ENCODE measurements at regions not wholly inside any gene's neighbourhood (a gene's known extent, or its start where the extent isn't known, plus 50 kb on each side); places are given as distances from the start of the nearest gene placed in this dataset.
A peak's percentile ranks its signal among the peaks of the same experiment; 100 is the strongest.
"Not testable (repeated sequence)": the region's sequence is repeated elsewhere in the genome, so short reads cannot be mapped to it uniquely, and the experiment has no call there.

DNA sequence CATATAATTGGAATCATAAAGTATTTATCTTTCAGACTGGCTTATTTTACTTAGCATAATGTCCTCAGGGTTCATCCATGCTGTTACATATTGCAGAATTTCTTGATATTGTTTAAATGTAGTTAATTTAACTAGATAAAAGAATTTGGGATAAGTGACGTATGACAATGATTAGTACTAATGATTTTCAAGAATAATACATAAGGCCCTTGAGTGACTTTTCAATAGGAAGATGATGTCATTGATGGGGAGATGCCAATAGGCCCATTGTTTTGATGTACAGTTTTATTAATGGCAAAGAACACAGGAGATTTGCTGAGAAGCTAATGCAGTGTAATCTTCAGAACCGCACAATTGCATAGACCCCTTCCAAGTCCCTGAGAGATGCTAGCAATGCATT lies 537.4 kb upstream of the PHF14 start:
- no peak for DNase-seq (ENCODE audit: low read depth, low spot score)
- in situ Hi-C loops (cut with HindIII; ENCODE audit: low pct_unique_long_range_greater_than_20kb, low sequenced_read_pairs) = no loop called here

- in situ Hi-C loops (cut with HindIII; ENCODE audit: low pct_unique_long_range_greater_than_20kb, low sequenced_read_pairs) = no loop called here
- no peak for DNase-seq (ENCODE audit: low read depth, low spot score)
Measured at GRCh38 chr7:10439027-10439426, 534.6 kb upstream of the PHF14 start.

DNA sequence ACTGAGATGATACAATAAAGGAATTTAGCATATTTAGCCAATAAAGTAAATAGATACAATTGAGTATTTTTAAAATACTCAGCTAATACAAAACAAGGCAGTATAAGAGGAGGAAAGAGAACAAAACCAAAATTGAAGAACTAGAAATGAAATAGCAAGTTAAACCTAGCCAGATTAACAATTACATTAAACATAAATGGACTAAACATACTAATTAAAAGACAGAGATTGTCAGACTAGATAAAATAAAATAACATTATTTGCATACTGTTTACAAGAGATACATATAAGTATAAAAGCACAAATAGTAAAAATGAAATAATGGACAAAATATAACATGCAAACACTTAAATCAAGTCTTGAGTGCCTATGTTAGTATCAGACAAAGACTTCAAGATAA lies 517.7 kb upstream of the PHF14 start:
- in situ Hi-C loops (cut with HindIII; ENCODE audit: low pct_unique_long_range_greater_than_20kb, low sequenced_read_pairs) = no loop called here
- no peak for DNase-seq (ENCODE audit: low read depth, low spot score)

GRCh38 chr7:10460474-10460873 lies 513.2 kb upstream of the PHF14 start:
- in situ Hi-C loops (cut with HindIII; ENCODE audit: low pct_unique_long_range_greater_than_20kb, low sequenced_read_pairs) = no loop called here
- DNase-seq (ENCODE audit: low read depth, low spot score) = no peak

DNA sequence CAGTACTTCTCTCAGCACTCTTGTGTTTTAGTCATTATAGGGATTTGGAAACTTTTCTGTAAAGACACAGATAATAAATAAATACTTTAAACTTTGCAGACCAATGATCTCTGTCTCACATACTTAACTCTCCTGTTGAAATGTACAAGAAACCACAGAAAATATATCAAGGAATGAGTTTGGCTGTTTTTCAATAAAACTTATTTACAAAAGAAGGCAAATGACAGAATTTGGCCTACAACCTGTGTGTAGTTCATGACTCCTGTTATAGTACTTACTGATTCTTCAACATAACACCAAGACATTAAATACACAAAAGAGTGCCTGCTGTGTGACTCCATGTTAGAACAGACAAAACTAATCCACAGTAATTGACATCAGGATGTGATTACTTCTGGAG lies 510.0 kb upstream of the PHF14 start:
- in situ Hi-C loops (cut with HindIII; ENCODE audit: low pct_unique_long_range_greater_than_20kb, low sequenced_read_pairs) = no loop called here
- DNase-seq (ENCODE audit: low read depth, low spot score) = no peak

DNA sequence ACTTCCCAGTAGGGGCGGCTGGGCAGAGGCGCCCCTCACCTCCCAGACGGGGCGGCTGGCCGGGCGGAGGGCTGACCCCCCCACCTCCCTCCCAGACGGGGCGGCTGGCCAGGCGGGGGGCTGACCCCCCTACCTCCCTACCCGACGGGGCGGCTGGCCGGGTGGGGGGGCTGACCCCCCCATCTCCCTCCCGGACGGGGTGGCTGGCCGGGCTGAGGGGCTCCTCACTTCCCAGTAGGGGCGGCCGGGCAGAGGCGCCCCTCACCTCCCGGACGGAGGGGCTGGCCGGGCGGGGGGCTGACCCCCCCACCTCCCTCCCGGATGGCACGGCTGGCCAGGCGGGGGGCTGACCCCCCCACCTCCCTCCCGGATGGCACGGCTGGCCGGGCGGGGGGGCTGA lies 508.1 kb upstream of the PHF14 start:
- in situ Hi-C loops (cut with HindIII; ENCODE audit: low pct_unique_long_range_greater_than_20kb, low sequenced_read_pairs) = not testable (repeated sequence)

GRCh38 chr7:10468908-10469307 lies 504.8 kb upstream of the PHF14 start:
- DNase-seq (ENCODE audit: low read depth, low spot score) = no peak
- in situ Hi-C loops (cut with HindIII; ENCODE audit: low pct_unique_long_range_greater_than_20kb, low sequenced_read_pairs) = no loop called here

More for the DNA sequence above, 508.1 kb upstream of the PHF14 start:
- DNase-seq (ENCODE audit: low read depth, low spot score) = not testable (repeated sequence)

DNA sequence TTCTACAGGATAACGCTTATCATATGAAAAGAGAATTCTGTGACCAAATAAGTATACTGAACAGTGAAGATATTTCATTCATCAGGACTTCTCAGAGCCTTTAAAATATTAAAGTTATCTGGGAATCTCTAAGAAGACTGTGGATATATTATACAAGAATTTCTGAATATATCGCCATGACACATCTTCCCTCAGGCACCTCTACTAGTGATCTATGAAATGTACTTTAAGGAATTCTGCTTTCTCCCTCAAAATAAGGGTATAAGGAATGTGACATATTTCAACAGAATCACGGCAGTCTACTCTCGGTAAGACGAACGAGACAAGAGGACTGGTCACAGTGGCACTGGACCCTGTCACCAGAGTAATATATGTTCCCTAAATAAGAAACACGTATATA lies 504.2 kb upstream of the PHF14 start:
- in situ Hi-C loops (cut with HindIII; ENCODE audit: low pct_unique_long_range_greater_than_20kb, low sequenced_read_pairs) = no loop called here
- DNase-seq (ENCODE audit: low read depth, low spot score) = no peak

DNA sequence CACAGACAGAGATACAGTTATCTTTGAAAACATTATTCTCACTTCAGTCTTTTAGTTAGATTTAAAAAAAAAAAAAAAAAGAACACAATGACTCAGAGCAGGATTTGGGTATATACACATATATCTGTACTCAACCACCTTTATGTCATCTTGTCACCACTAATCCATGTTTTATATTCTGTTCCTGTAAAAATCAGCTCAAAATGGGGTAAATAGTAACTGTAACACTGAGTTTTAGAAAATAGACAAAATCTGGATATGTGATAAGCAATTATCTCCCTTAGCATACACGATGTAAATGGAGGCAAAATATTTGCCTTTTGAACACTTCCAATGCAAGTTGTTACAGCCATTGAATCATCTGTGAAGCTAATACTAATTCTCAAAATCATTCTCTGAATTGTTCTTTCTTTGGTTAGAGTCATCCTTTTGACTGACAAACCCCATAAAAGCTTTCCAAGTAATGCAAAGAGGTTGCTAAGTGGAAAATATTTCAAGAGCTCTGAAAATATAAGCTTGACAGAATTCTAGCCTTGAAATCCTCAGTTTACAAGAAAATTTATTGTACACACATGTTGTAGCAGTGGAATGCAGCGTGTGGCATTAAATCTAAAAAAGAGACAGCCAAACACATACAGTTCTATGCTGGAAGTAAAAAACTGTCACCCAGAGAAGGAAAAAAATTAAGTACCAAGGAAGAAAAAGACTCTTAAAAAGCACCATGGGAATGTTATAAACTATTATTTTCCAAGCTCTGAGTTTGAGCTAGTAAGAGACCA lies 502.2 kb upstream of the PHF14 start:
- DNase-seq (ENCODE audit: low read depth, low spot score) = no peak
- in situ Hi-C loops (cut with HindIII; ENCODE audit: low pct_unique_long_range_greater_than_20kb, low sequenced_read_pairs) = no loop called here

GRCh38 chr7:10472115-10472514 lies 501.6 kb upstream of the PHF14 start:
- in situ Hi-C loops (cut with HindIII; ENCODE audit: low pct_unique_long_range_greater_than_20kb, low sequenced_read_pairs) = no loop called here

DNA sequence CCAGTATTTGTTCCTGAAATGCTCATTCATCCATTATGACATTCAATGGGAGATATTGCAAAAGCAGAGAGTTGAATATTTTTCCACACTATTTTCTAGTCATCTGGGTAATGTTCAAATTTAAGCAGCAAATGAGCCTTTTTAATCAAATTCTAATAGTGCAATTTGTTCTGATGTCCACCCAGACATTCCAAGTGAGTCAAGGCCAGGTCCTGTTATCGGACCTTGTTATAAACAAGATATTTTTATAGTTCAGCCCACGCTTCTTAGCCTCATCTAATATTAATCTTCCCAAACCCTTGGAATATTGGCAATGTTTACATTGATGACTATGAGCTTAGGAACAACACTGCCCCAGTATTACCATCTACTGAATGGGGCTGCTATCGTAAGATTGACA lies 500.1 kb upstream of the PHF14 start:
- DNase-seq (ENCODE audit: low read depth, low spot score) = no peak
- in situ Hi-C loops (cut with HindIII; ENCODE audit: low pct_unique_long_range_greater_than_20kb, low sequenced_read_pairs) = no loop called here

More at GRCh38 chr7:10472115-10472514, 501.6 kb upstream of the PHF14 start:
- no peak for DNase-seq (ENCODE audit: low read depth, low spot score)

- in situ Hi-C loops (cut with HindIII; ENCODE audit: low pct_unique_long_range_greater_than_20kb, low sequenced_read_pairs) = no loop called here
Measured at GRCh38 chr7:10474048-10474447, 499.6 kb upstream of the PHF14 start.

DNA sequence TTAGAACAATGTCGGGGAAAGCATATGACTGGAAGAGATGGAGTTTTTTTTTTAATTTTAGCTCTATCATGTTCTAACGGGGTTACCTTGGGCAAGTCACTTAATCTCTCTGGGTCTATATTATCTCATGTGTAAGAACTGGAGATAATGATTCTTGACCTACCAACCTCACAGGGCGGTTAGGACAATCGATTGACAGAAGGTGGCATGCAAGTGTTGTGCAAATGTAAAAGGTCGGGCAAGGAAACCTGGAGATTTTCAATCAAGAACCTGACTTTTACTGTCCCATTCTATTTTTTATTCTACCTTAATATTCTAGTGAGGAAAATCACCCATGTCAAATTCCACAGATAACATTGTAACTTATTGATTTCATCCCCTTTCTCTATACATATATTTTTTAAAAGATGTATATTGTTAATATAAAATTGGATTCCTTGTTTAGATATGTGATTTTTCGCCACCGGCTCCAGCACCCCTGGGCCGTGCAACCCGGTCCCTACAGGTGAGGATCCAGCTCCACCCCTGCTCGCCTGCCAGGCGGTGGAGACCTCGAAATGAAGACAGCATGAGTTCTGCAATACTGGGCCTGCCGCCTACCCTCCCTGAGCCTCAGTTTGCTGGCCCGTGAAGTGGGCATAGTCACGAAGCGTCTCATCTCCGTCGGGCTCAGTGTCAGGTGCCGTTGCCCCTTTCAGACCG lies 497.6 kb upstream of the PHF14 start:
- in situ Hi-C loops (cut with HindIII; ENCODE audit: low pct_unique_long_range_greater_than_20kb, low sequenced_read_pairs) = no loop called here
- no peak for DNase-seq (ENCODE audit: low read depth, low spot score)

More at GRCh38 chr7:10474048-10474447, 499.6 kb upstream of the PHF14 start:
- DNase-seq (ENCODE audit: low read depth, low spot score) = no peak

- in situ Hi-C loops (cut with HindIII; ENCODE audit: low pct_unique_long_range_greater_than_20kb, low sequenced_read_pairs) = no loop called here
- no peak for DNase-seq (ENCODE audit: low read depth, low spot score)
Measured at GRCh38 chr7:10476642-10477041, 497.0 kb upstream of the PHF14 start.

GRCh38 chr7:10483671-10484070 lies 490.0 kb upstream of the PHF14 start:
- DNase-seq (ENCODE audit: low read depth, low spot score) = peak; percentile 68
- in situ Hi-C loops (cut with HindIII; ENCODE audit: low pct_unique_long_range_greater_than_20kb, low sequenced_read_pairs) = no loop called here

DNA sequence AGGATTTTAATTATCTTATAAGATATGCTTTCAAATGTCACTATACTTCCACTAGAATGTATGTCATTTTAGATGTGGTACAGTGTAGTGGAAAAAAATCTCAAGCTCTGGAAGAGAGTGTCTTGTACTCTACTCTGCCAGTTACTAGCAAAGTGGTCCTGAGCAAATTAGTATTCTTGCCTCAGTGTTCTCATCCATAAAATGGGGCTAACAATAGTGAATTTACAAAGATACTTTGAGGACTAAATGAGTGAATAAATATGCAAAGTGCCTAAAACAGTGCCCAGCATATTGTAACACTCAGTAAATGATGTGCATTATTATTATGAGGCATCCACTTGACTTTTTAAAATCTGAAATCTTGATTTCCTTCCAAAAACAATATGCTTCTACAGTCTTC lies 488.9 kb upstream of the PHF14 start:
- DNase-seq (ENCODE audit: low read depth, low spot score) = no peak
- in situ Hi-C loops (cut with HindIII; ENCODE audit: low pct_unique_long_range_greater_than_20kb, low sequenced_read_pairs) = no loop called here

DNA sequence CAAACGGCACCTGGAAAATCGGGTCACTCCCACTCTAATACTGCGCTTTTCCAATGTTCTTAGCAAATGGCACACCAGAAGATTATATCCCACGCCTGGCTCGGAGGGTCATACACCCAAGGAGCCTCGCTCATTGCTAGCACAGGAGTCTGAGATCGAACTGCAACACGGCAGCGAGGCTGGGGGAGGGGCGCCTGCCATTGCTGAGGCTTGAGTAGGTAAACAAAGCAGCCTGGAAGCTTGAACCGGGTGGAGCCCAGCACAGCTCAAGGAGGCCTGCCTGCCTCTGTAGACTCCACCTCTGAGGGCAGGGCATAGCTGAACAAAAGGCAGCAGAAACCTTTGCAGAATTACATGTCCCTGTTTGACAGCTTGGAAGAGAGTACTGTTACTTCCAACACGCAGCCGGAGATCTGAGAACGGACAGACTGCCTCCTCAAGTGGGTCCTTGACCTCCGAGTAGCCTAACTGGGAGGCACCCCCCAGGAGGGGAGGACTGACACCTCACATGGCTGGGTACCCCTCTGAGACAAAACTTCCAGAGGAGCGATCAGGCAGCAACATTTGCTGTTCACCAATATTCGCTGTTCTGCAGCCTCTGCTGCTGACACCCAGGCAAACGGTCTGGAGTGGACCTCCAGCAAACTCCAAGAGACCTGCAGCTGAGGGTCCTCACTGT lies 472.3 kb upstream of the PHF14 start:
- DNase-seq (ENCODE audit: low read depth, low spot score); in situ Hi-C loops (cut with HindIII; ENCODE audit: low pct_unique_long_range_greater_than_20kb, low sequenced_read_pairs): not testable (repeated sequence)

DNA sequence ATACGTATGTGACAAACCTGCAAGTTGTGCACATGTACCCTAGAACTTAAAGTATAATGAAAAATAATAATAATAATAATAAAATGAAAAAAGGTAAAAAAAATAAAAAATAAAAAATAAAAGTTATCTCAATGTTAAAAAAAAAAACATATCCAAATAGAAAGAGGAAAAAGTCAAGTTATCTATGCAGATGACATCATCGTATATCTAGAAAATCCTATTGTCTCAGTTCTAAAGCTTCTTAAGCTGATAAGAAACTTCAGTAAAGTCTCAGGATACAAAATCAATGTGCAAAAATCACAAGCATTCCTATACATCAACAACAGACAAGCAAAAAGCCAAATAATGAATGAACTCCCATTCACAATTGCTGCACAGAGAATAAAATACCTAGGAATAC lies 466.6 kb upstream of the PHF14 start:
- no peak for DNase-seq (ENCODE audit: low read depth, low spot score)
- in situ Hi-C loops (cut with HindIII; ENCODE audit: low pct_unique_long_range_greater_than_20kb, low sequenced_read_pairs) = no loop called here

GRCh38 chr7:10521306-10521705 lies 452.4 kb upstream of the PHF14 start:
- in situ Hi-C loops (cut with HindIII; ENCODE audit: low pct_unique_long_range_greater_than_20kb, low sequenced_read_pairs) = no loop called here

More at GRCh38 chr7:10521306-10521705, 452.4 kb upstream of the PHF14 start:
- DNase-seq (ENCODE audit: low read depth, low spot score) = peak; percentile 55

All from SK-MEL-5 (cell line).